IMR-90 (cell line): ENCODE measurements at regions not wholly inside any gene's neighbourhood (a gene's known extent, or its start where the extent isn't known, plus 50 kb on each side); places are given as distances from the start of the nearest gene placed in this dataset.

ENCODE experiments used
- BHLHE40 ChIP-seq: fragments of 150-350 bp; IDR thresholded peaks from 2 replicates; pipeline ENCODE4 v1.6.1; 2016; ENCODE audit warnings: mild to moderate bottlenecking, low read depth, low read length
- CEBPB ChIP-seq: IDR thresholded peaks from 2 replicates; pipeline ENCODE4 v1.6.1; 2012; ENCODE audit warnings: low read depth, low read length, improper control_type of control experiment
- CHD1 ChIP-seq: IDR thresholded peaks from 2 replicates; pipeline ENCODE4 v1.6.1; 2012; ENCODE audit warnings: low read depth, low read length, improper control_type of control experiment
- MAFK ChIP-seq: IDR thresholded peaks from 2 replicates; pipeline ENCODE4 v1.6.1; 2012; ENCODE audit warnings: low read depth, low read length, improper control_type of control experiment
- MXI1 ChIP-seq: IDR thresholded peaks from 2 replicates; pipeline ENCODE4 v1.6.1; 2012; ENCODE audit warnings: low read depth, mild to moderate bottlenecking, low read length, moderate library complexity, borderline replicate concordance
- POLR2A ChIP-seq: IDR thresholded peaks from 2 replicates; pipeline ENCODE4 v1.6.1; 2012; ENCODE audit warnings: mild to moderate bottlenecking, low read depth, low read length
- RAD21 ChIP-seq: IDR thresholded peaks from 2 replicates; pipeline ENCODE4 v1.6.1; 2012; ENCODE audit warnings: low read length, improper control_type of control experiment
- RCOR1 ChIP-seq: IDR thresholded peaks from 2 replicates; pipeline ENCODE4 v1.6.1; 2012; ENCODE audit warnings: mild to moderate bottlenecking, low read length, improper control_type of control experiment; ENCODE audit not compliant: insufficient replicate concordance
- RFX5 ChIP-seq: IDR thresholded peaks from 2 replicates; pipeline ENCODE4 v1.8.0; 2012; ENCODE audit warnings: low read depth, mild to moderate bottlenecking, low read length, moderate library complexity
- TF ChIP-seq, protein P1 (sequence below): conservative IDR thresholded peaks from 2 replicates; pipeline ENCODE4 v1.5.1; 2012; ENCODE audit warnings: mild to moderate bottlenecking, low read depth, low read length, improper control_type of control experiment
- TF ChIP-seq, protein P2 (sequence below): fragments of 150-350 bp; IDR thresholded peaks from 2 replicates; pipeline ENCODE4 v1.6.1; 2017; ENCODE audit warnings: mild to moderate bottlenecking, antibody characterized with exemption, low read length, low read depth

DNA sequence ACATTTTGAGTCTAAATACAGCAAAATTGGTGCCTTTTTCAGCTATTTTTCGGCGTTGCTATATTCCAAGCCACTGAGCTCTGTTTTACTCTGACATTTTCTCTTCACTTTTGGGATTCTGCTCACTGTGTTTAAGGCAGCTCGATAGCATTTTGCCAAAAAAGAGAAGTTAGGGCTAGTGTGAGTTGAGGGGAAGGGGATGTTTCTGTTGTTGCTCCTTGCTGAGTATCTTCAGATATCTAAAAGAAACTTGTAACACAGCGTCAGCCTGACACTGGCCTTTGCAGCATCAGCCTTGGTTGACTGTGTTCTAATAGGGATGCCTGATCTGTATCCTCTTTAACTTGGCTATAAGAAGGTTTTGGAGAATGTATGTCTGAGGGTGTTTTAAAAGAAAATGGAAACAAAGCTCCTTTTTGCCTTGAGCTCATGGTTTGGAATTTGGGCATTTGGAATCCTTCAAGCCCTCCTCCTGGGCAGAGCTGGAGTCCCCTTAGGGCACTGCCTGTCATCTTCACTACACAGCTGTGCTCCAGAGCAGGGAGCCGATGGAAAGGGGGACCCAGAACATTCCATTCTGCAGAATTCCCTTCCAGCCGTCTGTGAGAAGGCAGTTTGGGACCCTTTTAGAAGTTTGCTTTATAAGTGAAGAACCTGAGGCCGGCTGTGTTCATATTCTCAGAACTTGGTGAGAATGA lies 63.0 kb downstream of the EXOSC2 start:
- TF ChIP-seq, protein P1, sequence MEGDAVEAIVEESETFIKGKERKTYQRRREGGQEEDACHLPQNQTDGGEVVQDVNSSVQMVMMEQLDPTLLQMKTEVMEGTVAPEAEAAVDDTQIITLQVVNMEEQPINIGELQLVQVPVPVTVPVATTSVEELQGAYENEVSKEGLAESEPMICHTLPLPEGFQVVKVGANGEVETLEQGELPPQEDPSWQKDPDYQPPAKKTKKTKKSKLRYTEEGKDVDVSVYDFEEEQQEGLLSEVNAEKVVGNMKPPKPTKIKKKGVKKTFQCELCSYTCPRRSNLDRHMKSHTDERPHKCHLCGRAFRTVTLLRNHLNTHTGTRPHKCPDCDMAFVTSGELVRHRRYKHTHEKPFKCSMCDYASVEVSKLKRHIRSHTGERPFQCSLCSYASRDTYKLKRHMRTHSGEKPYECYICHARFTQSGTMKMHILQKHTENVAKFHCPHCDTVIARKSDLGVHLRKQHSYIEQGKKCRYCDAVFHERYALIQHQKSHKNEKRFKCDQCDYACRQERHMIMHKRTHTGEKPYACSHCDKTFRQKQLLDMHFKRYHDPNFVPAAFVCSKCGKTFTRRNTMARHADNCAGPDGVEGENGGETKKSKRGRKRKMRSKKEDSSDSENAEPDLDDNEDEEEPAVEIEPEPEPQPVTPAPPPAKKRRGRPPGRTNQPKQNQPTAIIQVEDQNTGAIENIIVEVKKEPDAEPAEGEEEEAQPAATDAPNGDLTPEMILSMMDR: no peak
- TF ChIP-seq POLR2A (no peak), MAFK (no peak), BHLHE40 (no peak), MXI1 (no peak), CEBPB (no peak), RAD21 (no peak), RFX5 (no peak), RCOR1 (no peak), CHD1 (no peak)
- TF ChIP-seq, protein P2, sequence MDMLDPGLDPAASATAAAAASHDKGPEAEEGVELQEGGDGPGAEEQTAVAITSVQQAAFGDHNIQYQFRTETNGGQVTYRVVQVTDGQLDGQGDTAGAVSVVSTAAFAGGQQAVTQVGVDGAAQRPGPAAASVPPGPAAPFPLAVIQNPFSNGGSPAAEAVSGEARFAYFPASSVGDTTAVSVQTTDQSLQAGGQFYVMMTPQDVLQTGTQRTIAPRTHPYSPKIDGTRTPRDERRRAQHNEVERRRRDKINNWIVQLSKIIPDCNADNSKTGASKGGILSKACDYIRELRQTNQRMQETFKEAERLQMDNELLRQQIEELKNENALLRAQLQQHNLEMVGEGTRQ: no peak
